ENCODE measurements at regions not wholly inside any gene's neighbourhood (a gene's known extent, or its start where the extent isn't known, plus 50 kb on each side); places are given as distances from the start of the nearest gene placed in this dataset.

DNA sequence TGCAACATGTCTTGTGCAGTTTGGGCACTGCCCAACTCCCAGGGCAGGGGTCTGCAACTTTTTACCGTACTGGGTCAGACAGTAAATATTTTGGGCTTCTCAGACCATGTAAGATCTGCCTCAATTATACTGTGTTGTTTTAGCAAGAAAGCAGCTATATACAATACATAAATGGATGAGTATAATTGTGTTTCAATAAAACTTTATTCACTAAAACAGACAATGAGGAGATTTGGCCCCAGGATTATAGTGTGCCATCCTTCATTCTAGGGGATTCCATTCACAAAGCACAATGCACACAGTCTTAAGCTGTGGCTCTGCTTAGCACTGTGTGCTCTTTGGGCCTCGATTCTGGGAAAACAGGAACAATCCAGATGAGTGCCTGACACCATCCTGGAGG, 354.4 kb upstream of the PROK2 start:
- TF ChIP-seq, protein P1, sequence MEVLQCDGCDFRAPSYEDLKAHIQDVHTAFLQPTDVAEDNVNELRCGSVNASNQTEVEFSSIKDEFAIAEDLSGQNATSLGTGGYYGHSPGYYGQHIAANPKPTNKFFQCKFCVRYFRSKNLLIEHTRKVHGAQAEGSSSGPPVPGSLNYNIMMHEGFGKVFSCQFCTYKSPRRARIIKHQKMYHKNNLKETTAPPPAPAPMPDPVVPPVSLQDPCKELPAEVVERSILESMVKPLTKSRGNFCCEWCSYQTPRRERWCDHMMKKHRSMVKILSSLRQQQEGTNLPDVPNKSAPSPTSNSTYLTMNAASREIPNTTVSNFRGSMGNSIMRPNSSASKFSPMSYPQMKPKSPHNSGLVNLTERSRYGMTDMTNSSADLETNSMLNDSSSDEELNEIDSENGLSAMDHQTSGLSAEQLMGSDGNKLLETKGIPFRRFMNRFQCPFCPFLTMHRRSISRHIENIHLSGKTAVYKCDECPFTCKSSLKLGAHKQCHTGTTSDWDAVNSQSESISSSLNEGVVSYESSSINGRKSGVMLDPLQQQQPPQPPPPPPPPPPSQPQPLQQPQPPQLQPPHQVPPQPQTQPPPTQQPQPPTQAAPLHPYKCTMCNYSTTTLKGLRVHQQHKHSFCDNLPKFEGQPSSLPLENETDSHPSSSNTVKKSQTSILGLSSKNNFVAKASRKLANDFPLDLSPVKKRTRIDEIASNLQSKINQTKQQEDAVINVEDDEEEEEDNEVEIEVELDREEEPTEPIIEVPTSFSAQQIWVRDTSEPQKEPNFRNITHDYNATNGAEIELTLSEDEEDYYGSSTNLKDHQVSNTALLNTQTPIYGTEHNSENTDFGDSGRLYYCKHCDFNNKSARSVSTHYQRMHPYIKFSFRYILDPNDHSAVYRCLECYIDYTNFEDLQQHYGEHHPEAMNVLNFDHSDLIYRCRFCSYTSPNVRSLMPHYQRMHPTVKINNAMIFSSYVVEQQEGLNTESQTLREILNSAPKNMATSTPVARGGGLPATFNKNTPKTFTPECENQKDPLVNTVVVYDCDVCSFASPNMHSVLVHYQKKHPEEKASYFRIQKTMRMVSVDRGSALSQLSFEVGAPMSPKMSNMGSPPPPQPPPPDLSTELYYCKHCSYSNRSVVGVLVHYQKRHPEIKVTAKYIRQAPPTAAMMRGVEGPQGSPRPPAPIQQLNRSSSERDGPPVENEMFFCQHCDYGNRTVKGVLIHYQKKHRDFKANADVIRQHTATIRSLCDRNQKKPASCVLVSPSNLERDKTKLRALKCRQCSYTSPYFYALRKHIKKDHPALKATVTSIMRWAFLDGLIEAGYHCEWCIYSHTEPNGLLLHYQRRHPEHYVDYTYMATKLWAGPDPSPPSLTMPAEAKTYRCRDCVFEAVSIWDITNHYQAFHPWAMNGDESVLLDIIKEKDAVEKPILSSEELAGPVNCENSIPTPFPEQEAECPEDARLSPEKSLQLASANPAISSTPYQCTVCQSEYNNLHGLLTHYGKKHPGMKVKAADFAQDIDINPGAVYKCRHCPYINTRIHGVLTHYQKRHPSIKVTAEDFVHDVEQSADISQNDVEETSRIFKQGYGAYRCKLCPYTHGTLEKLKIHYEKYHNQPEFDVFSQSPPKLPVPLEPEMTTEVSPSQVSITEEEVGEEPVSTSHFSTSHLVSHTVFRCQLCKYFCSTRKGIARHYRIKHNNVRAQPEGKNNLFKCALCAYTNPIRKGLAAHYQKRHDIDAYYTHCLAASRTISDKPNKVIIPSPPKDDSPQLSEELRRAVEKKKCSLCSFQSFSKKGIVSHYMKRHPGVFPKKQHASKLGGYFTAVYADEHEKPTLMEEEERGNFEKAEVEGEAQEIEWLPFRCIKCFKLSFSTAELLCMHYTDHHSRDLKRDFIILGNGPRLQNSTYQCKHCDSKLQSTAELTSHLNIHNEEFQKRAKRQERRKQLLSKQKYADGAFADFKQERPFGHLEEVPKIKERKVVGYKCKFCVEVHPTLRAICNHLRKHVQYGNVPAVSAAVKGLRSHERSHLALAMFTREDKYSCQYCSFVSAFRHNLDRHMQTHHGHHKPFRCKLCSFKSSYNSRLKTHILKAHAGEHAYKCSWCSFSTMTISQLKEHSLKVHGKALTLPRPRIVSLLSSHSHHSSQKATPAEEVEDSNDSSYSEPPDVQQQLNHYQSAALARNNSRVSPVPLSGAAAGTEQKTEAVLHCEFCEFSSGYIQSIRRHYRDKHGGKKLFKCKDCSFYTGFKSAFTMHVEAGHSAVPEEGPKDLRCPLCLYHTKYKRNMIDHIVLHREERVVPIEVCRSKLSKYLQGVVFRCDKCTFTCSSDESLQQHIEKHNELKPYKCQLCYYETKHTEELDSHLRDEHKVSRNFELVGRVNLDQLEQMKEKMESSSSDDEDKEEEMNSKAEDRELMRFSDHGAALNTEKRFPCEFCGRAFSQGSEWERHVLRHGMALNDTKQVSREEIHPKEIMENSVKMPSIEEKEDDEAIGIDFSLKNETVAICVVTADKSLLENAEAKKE (CRISPR knock-in tag; IDR thresholded peaks at IDR 0.05), result no peak
- TF ChIP-seq NANOG (IDR thresholded peaks at IDR 0.05; ENCODE audit: borderline replicate concordance) (no peak), EZH2 (IDR thresholded peaks at IDR 0.05; ENCODE audit: low read depth, unreplicated experiment) (no peak), ETS1 (IDR thresholded peaks at IDR 0.05) (no peak), CREB1 (CRISPR knock-in tag; IDR thresholded peaks at IDR 0.05; ENCODE audit: low read depth) (no peak), EZH2phosphoT487 (IDR thresholded peaks at IDR 0.05; ENCODE audit: unreplicated experiment) (no peak), ZNF331 (CRISPR knock-in tag; IDR thresholded peaks at IDR 0.05; ENCODE audit: low read depth) (no peak), POLR2AphosphoS5 (IDR thresholded peaks at IDR 0.05; ENCODE audit: low read depth) (no peak), ZNF114 (CRISPR knock-in tag; IDR thresholded peaks at IDR 0.05) (no peak), CTCF (conservative IDR thresholded peaks at IDR 0.05; ENCODE audit: low read depth in 2 of 2) (no peak)

More for the DNA sequence above, 354.4 kb upstream of the PROK2 start:
- H3K4me3 ChIP-seq, result no peak overlapping the region
- H3F3A ChIP-seq (replicated peaks; ENCODE audit: low read depth), result no peaks in the 10 kb centered on the region
- Mint-ChIP-seq H3K36me3 (ENCODE audit: low read depth) (no peaks in the 10 kb centered on the region), H3K4me3 (no peak overlapping the region), H3K9me3 (no peaks in the 10 kb centered on the region), H3K27me3 (ENCODE audit: insufficient read depth, low read depth, poor library complexity) (no peaks in the 10 kb centered on the region), H3K27ac (no peak overlapping the region), H3K4me1 (peaks cover 11% of the 10 kb centered on the region)
- H4K20me1 ChIP-seq (replicated peaks; ENCODE audit: insufficient read depth), result no peaks in the 10 kb centered on the region
- 0 out of 2 replicates have a peak, but pooled peaks cover 5% of the 10 kb centered on the region for H3K9me2 ChIP-seq (ENCODE audit: insufficient read depth)
- peaks cover 5% of the 10 kb centered on the region; the same call in 1 of the 2 replicates for H3K4me1 ChIP-seq (ENCODE audit: insufficient read depth)
- no peak overlapping the region for H2AFZ ChIP-seq
- ATAC-seq (no peak), DNase-seq (ENCODE audit: low spot score) (no peak)
- no peaks in the 10 kb centered on the region for H3K36me3 ChIP-seq (ENCODE audit: insufficient read depth)
- no peak overlapping the region for H3K4me2 ChIP-seq
- H3K79me2 ChIP-seq (replicated peaks; ENCODE audit: insufficient read depth), result no peaks in the 10 kb centered on the region
- H3K27ac ChIP-seq (ENCODE audit: low read depth), result no peak overlapping the region
- no peaks in the 10 kb centered on the region for H3K27me3 ChIP-seq (ENCODE audit: insufficient read depth)
